Astrocyte (in vitro differentiated cells and primary cell): ENCODE measurements at regions not wholly inside any gene's neighbourhood (a gene's known extent, or its start where the extent isn't known, plus 50 kb on each side); places are given as distances from the start of the nearest gene placed in this dataset.

Source experiments
- DNase-seq: peaks from one replicate; pipeline ENCODE4 v3.0.0-alpha.2; 2010; ENCODE audit warnings: low read depth
- FAIRE-seq: peaks from 2 replicates; lab custom pipeline; 2011; peaks lifted over from hg19 to GRCh38; lab: Jason Lieb, UNC
- H2AFZ ChIP-seq: 2 replicates; pipeline ENCODE4 v1.6.0; 2012; ENCODE audit warnings: low read depth, low read length, inconsistent platforms
- H3K27ac ChIP-seq: 2 replicates; pipeline ENCODE4 v1.5.1; 2011; ENCODE audit warnings: low read depth, low read length, inconsistent platforms
- H3K27me3 ChIP-seq: 2 replicates; pipeline ENCODE4 v1.6.0; 2011; ENCODE audit warnings: low read length, inconsistent platforms; ENCODE audit not compliant: insufficient read depth
- H3K36me3 ChIP-seq: 2 replicates; pipeline ENCODE4 v1.5.1; 2011; ENCODE audit warnings: low read length, inconsistent platforms; ENCODE audit not compliant: insufficient read depth
- H3K4me1 ChIP-seq: 2 replicates; pipeline ENCODE4 v1.5.1; 2011; ENCODE audit warnings: low read length, inconsistent platforms; ENCODE audit not compliant: insufficient read depth
- H3K4me2 ChIP-seq: 2 replicates; pipeline ENCODE4 v1.6.0; 2012; ENCODE audit warnings: low read length, inconsistent platforms
- H3K4me3 ChIP-seq: 2 replicates; pipeline ENCODE4 v1.5.1; 2011; ENCODE audit warnings: low read depth, mild to moderate bottlenecking, low read length, inconsistent platforms; ENCODE audit not compliant: insufficient read depth
- H3K79me2 ChIP-seq: 2 replicates; pipeline ENCODE4 v1.6.0; 2012; ENCODE audit warnings: mild to moderate bottlenecking, low read length, inconsistent platforms; ENCODE audit not compliant: insufficient read depth
- H3K9ac ChIP-seq: 2 replicates; pipeline ENCODE4 v1.6.0; 2012; ENCODE audit warnings: mild to moderate bottlenecking, low read length, inconsistent platforms
- H3K9me3 ChIP-seq: 2 replicates; pipeline ENCODE4 v1.5.1; 2012; ENCODE audit warnings: low read depth, mild to moderate bottlenecking, low read length, inconsistent platforms; ENCODE audit not compliant: insufficient read depth
- H4K20me1 ChIP-seq: 2 replicates; pipeline ENCODE4 v1.6.0; 2012; ENCODE audit warnings: low read length, inconsistent platforms; ENCODE audit not compliant: insufficient read depth
- H3K27ac Mint-ChIP-seq: one replicate; pipeline ENCODE4 v1.8.0; 2021; ENCODE audit warnings: mild to moderate bottlenecking, mixed read lengths; ENCODE audit not compliant: unreplicated experiment
- H3K27me3 Mint-ChIP-seq: one replicate; pipeline ENCODE4 v1.8.0; 2021; ENCODE audit warnings: low read depth, mixed read lengths; ENCODE audit not compliant: unreplicated experiment
- H3K36me3 Mint-ChIP-seq: one replicate; pipeline ENCODE4 v1.8.0; 2021; ENCODE audit warnings: low read depth, mixed read lengths; ENCODE audit not compliant: unreplicated experiment
- H3K4me1 Mint-ChIP-seq: one replicate; pipeline ENCODE4 v1.8.0; 2021; ENCODE audit warnings: low read depth, mixed read lengths; ENCODE audit not compliant: unreplicated experiment
- H3K4me3 Mint-ChIP-seq: one replicate; pipeline ENCODE4 v1.8.0; 2021; ENCODE audit warnings: mild to moderate bottlenecking, moderate library complexity, mixed read lengths; ENCODE audit not compliant: unreplicated experiment
- H3K9me3 Mint-ChIP-seq: one replicate; pipeline ENCODE4 v1.8.0; 2021; ENCODE audit warnings: mild to moderate bottlenecking, mixed read lengths; ENCODE audit not compliant: unreplicated experiment
- CTCF ChIP-seq: IDR thresholded peaks from 2 replicates; pipeline ENCODE4 v1.5.1; 2011; ENCODE audit warnings: low read depth, mild to moderate bottlenecking, inconsistent platforms, low read length, moderate library complexity; ENCODE audit not compliant: insufficient read depth
- EZH2 ChIP-seq: IDR thresholded peaks from 2 replicates; pipeline ENCODE4 v1.6.1; 2012; ENCODE audit warnings: mild to moderate bottlenecking, low read length, inconsistent platforms; ENCODE audit not compliant: insufficient read depth

- Mint-ChIP-seq H3K4me3 (no peak overlapping the region), H3K27me3 (peaks cover 37% of the 10 kb centered on the region), H3K4me1 (no peaks in the 10 kb centered on the region), H3K27ac (no peak overlapping the region), H3K9me3 (no peaks in the 10 kb centered on the region), H3K36me3 (no peaks in the 10 kb centered on the region)
- no peak for TF ChIP-seq EZH2
- TF ChIP-seq CTCF = no peak
- FAIRE-seq (no peak), DNase-seq (peak; percentile 20)
- no peak overlapping the region for H3K27ac ChIP-seq
- H3K4me1 ChIP-seq = no peaks in the 10 kb centered on the region
- no peak overlapping the region for H3K4me3 ChIP-seq
- no peaks in the 10 kb centered on the region for H3K79me2 ChIP-seq
- H3K9me3 ChIP-seq = no peaks in the 10 kb centered on the region
- no peaks in the 10 kb centered on the region for H3K27me3 ChIP-seq
- H3K4me2 ChIP-seq = peak overlapping the region; percentile 32
- H3K36me3 ChIP-seq = no peaks in the 10 kb centered on the region
- H3K9ac ChIP-seq = no peak overlapping the region
- H4K20me1 ChIP-seq = no peaks in the 10 kb centered on the region
- peak overlapping the region; percentile 41 for H2AFZ ChIP-seq
These were observed 70.4 kb downstream of the IGLL1 start for GRCh38 chr22:23509571-23510302.

DNA sequence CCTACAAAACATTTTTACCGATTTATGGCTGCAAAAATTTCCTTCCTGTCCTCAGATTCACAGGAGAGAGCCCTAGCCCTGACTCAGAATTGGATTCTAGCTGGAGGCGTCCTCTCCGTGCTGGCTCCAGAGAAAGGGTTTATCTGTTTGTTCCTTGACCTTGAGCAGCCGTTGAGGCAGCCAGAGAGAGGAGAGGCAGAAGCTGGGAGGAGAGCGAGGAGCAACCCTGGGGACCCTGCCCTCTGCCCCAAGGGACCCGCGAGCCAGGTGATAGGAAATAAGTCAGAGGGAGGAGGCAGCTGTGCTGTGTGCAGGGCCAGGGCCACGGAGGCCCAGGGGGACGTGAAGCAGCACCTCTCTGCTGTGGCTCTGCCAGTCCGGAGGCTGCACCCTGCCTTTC, 75.6 kb downstream of the IGLL1 start:
- no peak overlapping the region for H2AFZ ChIP-seq
- Mint-ChIP-seq H3K4me1 (no peaks in the 10 kb centered on the region), H3K36me3 (no peaks in the 10 kb centered on the region), H3K27me3 (peaks cover 44% of the 10 kb centered on the region), H3K27ac (no peak overlapping the region), H3K9me3 (no peaks in the 10 kb centered on the region), H3K4me3 (no peak overlapping the region)
- H3K27ac ChIP-seq = no peak overlapping the region
- no peaks in the 10 kb centered on the region for H3K9me3 ChIP-seq
- FAIRE-seq = no peak
- no peaks in the 10 kb centered on the region for H3K79me2 ChIP-seq
- DNase-seq = no peak
- no peak overlapping the region for H3K4me2 ChIP-seq
- H3K9ac ChIP-seq = no peak overlapping the region
- H3K4me1 ChIP-seq = no peaks in the 10 kb centered on the region
- H3K36me3 ChIP-seq = no peaks in the 10 kb centered on the region
- no peak overlapping the region for H3K4me3 ChIP-seq
- TF ChIP-seq CTCF = no peak
- TF ChIP-seq EZH2 = no peak
- no peaks in the 10 kb centered on the region for H4K20me1 ChIP-seq
- peaks cover 3% of the 10 kb centered on the region for H3K27me3 ChIP-seq

- no peaks in the 10 kb centered on the region for H3K9me3 ChIP-seq
- DNase-seq (no peak), FAIRE-seq (no peak)
- no peaks in the 10 kb centered on the region for H4K20me1 ChIP-seq
- no peak overlapping the region for H3K4me2 ChIP-seq
- H3K9ac ChIP-seq = no peak overlapping the region
- H3K27me3 Mint-ChIP-seq = peaks cover 45% of the 10 kb centered on the region
- no peak for TF ChIP-seq EZH2
- TF ChIP-seq CTCF = no peak
- no peaks in the 10 kb centered on the region for H3K4me1 Mint-ChIP-seq
- H3K9me3 Mint-ChIP-seq = no peaks in the 10 kb centered on the region
- H3K36me3 ChIP-seq = no peaks in the 10 kb centered on the region
- no peak overlapping the region for H3K27ac Mint-ChIP-seq
- no peaks in the 10 kb centered on the region for H3K79me2 ChIP-seq
- no peak overlapping the region for H3K4me3 ChIP-seq
- no peaks in the 10 kb centered on the region for H3K4me1 ChIP-seq
- H3K27me3 ChIP-seq = peaks cover 4% of the 10 kb centered on the region
- H3K27ac ChIP-seq = no peak overlapping the region
- H2AFZ ChIP-seq = no peak overlapping the region
- H3K4me3 Mint-ChIP-seq = no peak overlapping the region
- no peaks in the 10 kb centered on the region for H3K36me3 Mint-ChIP-seq
These were observed 76.2 kb downstream of the IGLL1 start for GRCh38 chr22:23503736-23504440.
